HG03095 (cell line): ENCODE measurements at regions not wholly inside any gene's neighbourhood (a gene's known extent, or its start where the extent isn't known, plus 50 kb on each side); places are given as distances from the start of the nearest gene placed in this dataset.

Experiments used
- ATAC-seq: cut with Tn5 transposase; IDR thresholded peaks from one replicate; pipeline ENCODE4 v1.9.1; 2021; ENCODE audit warnings: moderate library complexity; ENCODE audit not compliant: unreplicated experiment

- no peak for ATAC-seq
These were observed 664.4 kb upstream of the HS6ST1 start for GRCh38 chr2:128983094-128983493.

- ATAC-seq = no peak
These were observed 665.4 kb upstream of the HS6ST1 start for GRCh38 chr2:128984081-128984480.

GRCh38 chr2:128984855-128985254, 666.2 kb upstream of the HS6ST1 start:
- ATAC-seq = no peak

- ATAC-seq = no peak
These were observed 667.5 kb upstream of the HS6ST1 start for GRCh38 chr2:128986026-128986715.

GRCh38 chr2:128986867-128987268, 668.2 kb upstream of the HS6ST1 start:
- ATAC-seq = no peak

GRCh38 chr2:128988326-128988725, 669.7 kb upstream of the HS6ST1 start:
- no peak for ATAC-seq

- no peak for ATAC-seq
These were observed 670.3 kb upstream of the HS6ST1 start for GRCh38 chr2:128988967-128989366.

GRCh38 chr2:128995086-128995485, 676.4 kb upstream of the HS6ST1 start:
- ATAC-seq = no peak

- no peak for ATAC-seq
These were observed 677.4 kb upstream of the HS6ST1 start for GRCh38 chr2:128996078-128996477.

- ATAC-seq = no peak
These were observed 678.6 kb upstream of the HS6ST1 start for GRCh38 chr2:128997166-128997866.

GRCh38 chr2:129001926-129002325, 683.3 kb upstream of the HS6ST1 start:
- no peak for ATAC-seq

- no peak for ATAC-seq
These were observed 684.1 kb upstream of the HS6ST1 start for GRCh38 chr2:129002751-129003150.

GRCh38 chr2:129004485-129004884, 685.8 kb upstream of the HS6ST1 start:
- no peak for ATAC-seq

GRCh38 chr2:129004940-129005490, 686.3 kb upstream of the HS6ST1 start:
- ATAC-seq = no peak

GRCh38 chr2:129006135-129006886, 687.6 kb upstream of the HS6ST1 start:
- ATAC-seq = no peak

- no peak for ATAC-seq
These were observed 688.2 kb upstream of the HS6ST1 start for GRCh38 chr2:129006901-129007300.

GRCh38 chr2:129008055-129008880, 689.6 kb upstream of the HS6ST1 start:
- ATAC-seq = no peak

GRCh38 chr2:129008881-129009554, 690.4 kb upstream of the HS6ST1 start:
- no peak for ATAC-seq

GRCh38 chr2:129009555-129010146, 691.0 kb upstream of the HS6ST1 start:
- no peak for ATAC-seq

GRCh38 chr2:129010262-129010661, 691.6 kb upstream of the HS6ST1 start:
- ATAC-seq = no peak
